Mammary epithelial cell (primary cell): ENCODE measurements at regions not wholly inside any gene's neighbourhood (a gene's known extent, or its start where the extent isn't known, plus 50 kb on each side); places are given as distances from the start of the nearest gene placed in this dataset.

Source experiments
- CTCF ChIP-seq, 2 donors: IDR thresholded peaks in 1 of 2; conservative IDR thresholded peaks in 1 of 2; 2 replicates each; pipeline ENCODE4 v1.5.1; 2011 to 2012; ENCODE audit warnings: inconsistent platforms in 2 of 2, low read length in 2 of 2, mild to moderate bottlenecking in 2 of 2, control low read depth in 1 of 2, low read depth in 1 of 2; ENCODE audit not compliant: insufficient read depth in 1 of 2; ENCODE audit errors: extremely low read depth in 1 of 2
- EZH2 ChIP-seq: IDR thresholded peaks from 2 replicates; pipeline ENCODE4 v1.6.1; 2012; ENCODE audit warnings: low read length, inconsistent platforms, borderline replicate concordance

- TF ChIP-seq EZH2 (no peak), CTCF (conservative IDR thresholded peaks at IDR 0.05 in 1 of 2, IDR thresholded peaks at IDR 0.05 in 1 of 2; ENCODE audit: extremely low read depth in 1 of 2, insufficient read depth in 1 of 2, low read depth in 1 of 2, low read length in 2 of 2) (no peak)
Measured at GRCh38 chr6:75550544-75551167, 51.0 kb upstream of the SENP6 start.
